Ascending aorta (tissue), 2 donors: ENCODE measurements at regions not wholly inside any gene's neighbourhood (a gene's known extent, or its start where the extent isn't known, plus 50 kb on each side); places are given as distances from the start of the nearest gene placed in this dataset.

Experiments
- DNase-seq, 2 donors: peaks; one replicate each; pipeline ENCODE4 v3.0.0-alpha.2; 2019; ENCODE audit warnings: low spot score in 2 of 2
- H3K27ac ChIP-seq, 2 donors: fragments of 200-600 bp; sonication (generic); one replicate each; pipeline ENCODE4 v1.5.1; 2016 to 2017; ENCODE audit warnings: mild to moderate bottlenecking in 1 of 2
- H3K27me3 ChIP-seq: fragments of 200-600 bp; sonication (generic); one replicate; pipeline ENCODE4 v1.5.1; 2017
- H3K36me3 ChIP-seq, 2 donors: fragments of 200-600 bp; sonication (generic); one replicate each; pipeline ENCODE4 v1.5.1; 2016
- H3K4me1 ChIP-seq, 2 donors: fragments of 200-600 bp; sonication (generic); one replicate each; pipeline ENCODE4 v1.5.1; 2016 to 2017; ENCODE audit warnings: mild to moderate bottlenecking in 1 of 2
- H3K4me3 ChIP-seq, 2 donors: fragments of 200-600 bp; sonication (generic); one replicate each; pipeline ENCODE4 v1.5.1; 2016 to 2017; ENCODE audit warnings: mild to moderate bottlenecking in 1 of 2
- H3K9me3 ChIP-seq, 2 donors: fragments of 200-600 bp; sonication (generic); one replicate each; pipeline ENCODE4 v1.5.1; 2016
- intact Hi-C: fragments of 100-400 bp; cut with DNase I; formaldehyde crosslinking; loops from one replicate; pipeline ENCODE4 v1.15.1; 2023
- TF ChIP-seq, protein P1 (sequence below), 3 experiments: fragments of 200-600 bp in 2 of 3; fragments of 450-650 bp in 1 of 3; sonication (generic) in 2 of 3; IDR thresholded peaks; one replicate each; pipeline ENCODE4 v1.5.1; 2016 to 2019; ENCODE audit warnings: antibody characterized with exemption in 3 of 3, mild to moderate bottlenecking in 1 of 3, moderate library complexity in 1 of 3

DNA sequence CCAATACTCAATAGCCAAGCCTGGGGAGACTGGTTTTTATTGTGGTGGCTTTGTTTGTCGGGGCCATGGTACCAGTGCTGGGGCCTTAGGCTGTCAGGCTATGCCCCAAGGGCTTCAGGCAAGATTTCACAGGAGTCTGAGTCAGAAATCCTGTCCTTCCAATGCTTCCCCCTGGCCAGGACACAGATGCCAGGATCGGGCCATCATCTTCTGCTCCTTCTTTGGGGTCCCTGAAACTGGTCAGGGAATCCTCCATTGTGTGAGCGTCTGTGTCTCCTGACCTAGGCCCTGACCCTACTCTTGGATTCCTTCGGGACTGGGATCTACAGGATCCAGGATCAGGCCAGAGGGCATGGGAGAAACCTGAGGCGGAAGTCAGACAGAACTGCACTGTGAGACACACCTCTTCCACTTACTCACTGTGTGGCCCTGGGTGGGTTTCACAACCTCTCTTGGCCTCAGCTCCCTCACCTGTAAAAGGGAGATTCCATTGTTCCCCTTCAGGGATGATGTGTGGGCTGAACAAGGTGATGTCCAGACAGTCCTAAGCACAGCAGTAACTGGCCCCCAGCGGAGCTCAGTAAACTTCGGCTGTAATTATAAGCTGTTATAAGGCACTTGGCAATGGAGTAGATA, 292.7 kb downstream of the UACA start:
- Histone ChIP-seq H3K27ac (no peak overlapping the region), H3K9me3 (no peaks in the 10 kb centered on the region), H3K27me3 (no peaks in the 10 kb centered on the region), H3K4me3 (no peak overlapping the region), H3K4me1 (peaks cover 11 to 16% of the 10 kb centered on the region in 2 donors), H3K36me3 (no peaks in the 10 kb centered on the region)
- TF ChIP-seq, protein P1, sequence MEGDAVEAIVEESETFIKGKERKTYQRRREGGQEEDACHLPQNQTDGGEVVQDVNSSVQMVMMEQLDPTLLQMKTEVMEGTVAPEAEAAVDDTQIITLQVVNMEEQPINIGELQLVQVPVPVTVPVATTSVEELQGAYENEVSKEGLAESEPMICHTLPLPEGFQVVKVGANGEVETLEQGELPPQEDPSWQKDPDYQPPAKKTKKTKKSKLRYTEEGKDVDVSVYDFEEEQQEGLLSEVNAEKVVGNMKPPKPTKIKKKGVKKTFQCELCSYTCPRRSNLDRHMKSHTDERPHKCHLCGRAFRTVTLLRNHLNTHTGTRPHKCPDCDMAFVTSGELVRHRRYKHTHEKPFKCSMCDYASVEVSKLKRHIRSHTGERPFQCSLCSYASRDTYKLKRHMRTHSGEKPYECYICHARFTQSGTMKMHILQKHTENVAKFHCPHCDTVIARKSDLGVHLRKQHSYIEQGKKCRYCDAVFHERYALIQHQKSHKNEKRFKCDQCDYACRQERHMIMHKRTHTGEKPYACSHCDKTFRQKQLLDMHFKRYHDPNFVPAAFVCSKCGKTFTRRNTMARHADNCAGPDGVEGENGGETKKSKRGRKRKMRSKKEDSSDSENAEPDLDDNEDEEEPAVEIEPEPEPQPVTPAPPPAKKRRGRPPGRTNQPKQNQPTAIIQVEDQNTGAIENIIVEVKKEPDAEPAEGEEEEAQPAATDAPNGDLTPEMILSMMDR (IDR thresholded peaks at IDR 0.05) = no peak
- intact Hi-C loops = loop anchor here (10.0 kb wide), 1 partner anchor 1016 kb away; the partner anchor contains the start of gene RPLP1
- no peak for DNase-seq

DNA sequence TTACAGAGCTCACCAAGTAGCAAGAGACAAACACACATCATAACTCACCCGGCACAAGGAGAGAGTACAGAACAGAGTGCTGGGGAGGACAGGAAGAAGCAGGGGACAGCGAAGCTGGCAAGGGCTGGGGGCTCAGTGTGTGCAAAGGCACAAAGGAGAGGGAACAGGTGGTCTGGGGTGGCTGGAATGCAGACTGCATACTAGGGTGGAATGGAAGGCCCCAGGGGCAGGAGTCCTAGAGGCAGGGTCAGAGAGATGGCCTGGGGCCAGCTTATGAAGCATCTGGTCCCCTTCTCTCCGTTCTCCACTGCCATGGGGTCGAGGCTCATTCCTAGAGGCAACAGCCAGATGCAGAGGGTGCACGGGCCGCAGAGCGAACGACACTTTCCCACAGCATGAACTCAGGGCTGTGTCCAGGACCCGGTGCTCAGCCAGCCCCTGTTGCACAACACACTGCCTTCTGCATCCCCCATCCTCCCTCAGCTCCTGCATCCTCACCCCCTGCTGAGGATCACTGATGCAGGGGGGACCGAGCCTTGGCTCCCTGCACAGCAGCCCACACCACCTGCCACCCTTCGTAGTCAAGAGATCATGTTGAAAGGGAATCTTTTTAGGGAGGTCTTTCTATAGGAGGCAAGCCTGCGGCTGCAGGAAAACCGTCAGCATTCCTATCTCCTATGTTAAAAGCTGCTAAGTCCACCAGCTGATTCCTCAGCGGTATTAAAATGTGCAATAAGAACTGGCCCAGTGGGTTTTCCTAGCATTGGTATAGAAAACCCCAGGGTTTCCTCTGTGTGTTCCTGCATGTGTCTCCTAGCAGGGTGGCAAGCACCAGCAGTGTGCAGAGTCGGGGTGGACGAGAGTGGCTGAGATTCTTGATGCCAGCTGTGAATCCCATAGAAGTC, 293.5 kb downstream of the UACA start:
- no peaks in the 10 kb centered on the region for H3K36me3 ChIP-seq
- TF ChIP-seq, protein P1 (IDR thresholded peaks at IDR 0.05) = no peak
- peaks cover 11% of the 10 kb centered on the region in 2 donors for H3K4me1 ChIP-seq
- no peak overlapping the region for H3K27ac ChIP-seq
- H3K4me3 ChIP-seq = no peak overlapping the region
- intact Hi-C loops = loop anchor here (5.0 to 10.0 kb wide), 2 partner anchors 893 to 1015 kb away; partner anchors contain the start of gene RPLP1
- H3K27me3 ChIP-seq = no peaks in the 10 kb centered on the region
- no peaks in the 10 kb centered on the region for H3K9me3 ChIP-seq
- no peak for DNase-seq

DNA sequence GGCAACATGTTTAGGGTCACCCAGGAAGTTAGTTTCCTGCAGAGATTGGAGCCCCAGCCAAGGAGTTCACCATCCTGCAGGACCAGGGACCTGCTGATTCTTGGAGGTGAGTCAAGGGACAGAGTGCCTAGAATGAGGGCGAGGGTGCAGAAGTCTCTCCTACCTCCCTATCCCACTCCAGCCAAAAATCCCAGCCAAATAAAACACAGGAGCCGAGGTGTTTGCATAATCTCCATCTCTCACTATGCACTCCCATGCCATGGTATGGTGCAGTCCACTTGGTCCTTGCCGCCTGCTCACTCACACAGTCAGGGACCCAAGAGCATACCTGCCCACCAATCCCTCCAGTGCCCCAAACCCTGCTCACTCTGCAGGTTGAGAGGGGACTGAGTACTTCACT, 294.2 kb downstream of the UACA start:
- no peaks in the 10 kb centered on the region for H3K36me3 ChIP-seq
- DNase-seq = no peak
- H3K9me3 ChIP-seq = no peaks in the 10 kb centered on the region
- no peaks in the 10 kb centered on the region for H3K27me3 ChIP-seq
- TF ChIP-seq, protein P1 (IDR thresholded peaks at IDR 0.05) = no peak
- peaks cover 7 to 9% of the 10 kb centered on the region in 2 donors for H3K4me1 ChIP-seq
- intact Hi-C loops = loop anchor here (5.0 kb wide), 1 partner anchor 892 kb away; no protein-coding TSS in a partner anchor
- H3K4me3 ChIP-seq = no peak overlapping the region
- H3K27ac ChIP-seq = no peak overlapping the region

DNA sequence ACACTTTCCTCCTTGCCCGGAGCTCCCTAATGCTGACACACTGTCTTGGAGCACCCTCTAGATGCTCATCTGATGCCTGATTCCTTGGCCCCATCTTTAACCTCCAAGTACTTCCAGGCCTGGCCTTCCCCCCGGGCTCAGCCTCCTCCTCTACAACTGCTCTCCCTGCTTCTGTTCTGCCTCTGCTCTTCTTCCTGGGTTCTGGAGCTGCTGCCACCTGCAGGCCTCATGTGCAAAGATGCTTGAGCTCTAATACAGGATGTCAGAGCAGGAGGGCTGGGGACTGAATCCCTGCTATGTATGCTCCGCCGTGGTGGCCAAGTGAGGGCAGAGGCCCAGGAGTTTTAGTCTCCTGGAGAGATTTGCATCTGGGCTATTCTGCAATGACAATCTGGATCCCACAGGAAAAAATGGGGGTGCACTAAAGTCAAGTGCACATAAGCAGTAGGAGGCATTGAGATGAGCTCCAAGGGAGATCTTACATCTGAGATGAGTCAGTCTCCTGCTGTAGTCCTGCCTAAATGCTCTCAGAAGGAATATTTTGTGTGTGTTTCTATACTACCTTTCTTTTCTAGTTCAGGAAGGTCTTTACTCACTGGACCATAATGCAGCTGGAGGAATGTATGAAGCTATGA, 296.3 kb downstream of the UACA start:
- TF ChIP-seq, protein P1 (IDR thresholded peaks at IDR 0.05) = peak; percentile 32 to 57 (median 32)
- Histone ChIP-seq H3K27me3 (no peaks in the 10 kb centered on the region), H3K4me1 (no peaks in the 10 kb centered on the region), H3K4me3 (no peak overlapping the region), H3K9me3 (no peaks in the 10 kb centered on the region), H3K27ac (no peak overlapping the region), H3K36me3 (no peaks in the 10 kb centered on the region)
- DNase-seq = no peak
- intact Hi-C loops = loop anchor here (5.0 kb wide), 1 partner anchor 890 kb away; no protein-coding TSS in a partner anchor

DNA sequence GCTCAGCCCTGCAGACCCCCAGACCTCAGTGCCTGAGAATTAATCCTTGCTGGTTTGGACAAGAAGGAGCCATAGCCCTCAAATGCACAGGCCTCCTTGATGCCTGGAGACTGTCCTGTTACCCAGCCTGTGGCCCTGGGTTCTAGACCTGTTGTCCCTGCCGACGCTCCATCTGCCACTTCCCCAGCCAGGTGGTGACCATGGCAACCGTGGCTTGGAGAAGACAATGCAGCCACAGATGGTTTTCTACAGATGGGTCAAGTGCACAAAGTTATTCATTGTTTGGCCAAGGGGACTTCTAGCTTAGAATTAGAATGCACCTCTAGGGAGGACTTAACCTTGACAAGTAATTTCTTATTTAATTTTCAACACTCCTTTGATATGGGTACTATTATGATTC, 297.1 kb downstream of the UACA start:
- no peaks in the 10 kb centered on the region for H3K27me3 ChIP-seq
- no peaks in the 10 kb centered on the region for H3K9me3 ChIP-seq
- no peaks in the 10 kb centered on the region for H3K36me3 ChIP-seq
- intact Hi-C loops = loop anchor here (5.0 kb wide), 1 partner anchor 889 kb away; no protein-coding TSS in a partner anchor
- no peak for DNase-seq
- H3K4me1 ChIP-seq = no peaks in the 10 kb centered on the region
- no peak overlapping the region for H3K4me3 ChIP-seq
- TF ChIP-seq, protein P1 (IDR thresholded peaks at IDR 0.05) = no peak
- no peak overlapping the region for H3K27ac ChIP-seq
